NCI-H2081 treated with DMSO at 0.1 percent for 48 hours (cell line): ENCODE measurements at regions not wholly inside any gene's neighbourhood (a gene's known extent, or its start where the extent isn't known, plus 50 kb on each side); places are given as distances from the start of the nearest gene placed in this dataset.

Source experiments
- DNase-seq: peaks from one replicate; lab custom pipeline; 2025; lab: John Stamatoyannopoulos, UW

GRCh38 chr20:11212272-11212671 is 538.5 kb upstream of the JAG1 start:
- no peak for DNase-seq

- DNase-seq: no peak
Observed at GRCh38 chr20:11212902-11213301, 539.1 kb upstream of the JAG1 start.

- DNase-seq: no peak
Observed at GRCh38 chr20:11214256-11214840, 540.5 kb upstream of the JAG1 start.

- DNase-seq: no peak
Observed at GRCh38 chr20:11216451-11217314, 542.9 kb upstream of the JAG1 start.

GRCh38 chr20:11217326-11218172 is 543.8 kb upstream of the JAG1 start:
- no peak for DNase-seq

- DNase-seq: no peak
Observed at GRCh38 chr20:11218173-11218680, 544.4 kb upstream of the JAG1 start.

GRCh38 chr20:11219192-11219591 is 545.4 kb upstream of the JAG1 start:
- DNase-seq: no peak

GRCh38 chr20:11221046-11221445 is 547.2 kb upstream of the JAG1 start:
- DNase-seq: no peak

- DNase-seq: no peak
Observed at GRCh38 chr20:11222243-11222642, 548.4 kb upstream of the JAG1 start.

GRCh38 chr20:11227602-11228001 is 553.8 kb upstream of the JAG1 start:
- DNase-seq: no peak

- no peak for DNase-seq
Observed at GRCh38 chr20:11229772-11230171, 556.0 kb upstream of the JAG1 start.

GRCh38 chr20:11230999-11231398 is 557.2 kb upstream of the JAG1 start:
- no peak for DNase-seq

- no peak for DNase-seq
Observed at GRCh38 chr20:11231742-11232648, 558.2 kb upstream of the JAG1 start.

GRCh38 chr20:11232896-11233295 is 559.1 kb upstream of the JAG1 start:
- DNase-seq: no peak

GRCh38 chr20:11234181-11234580 is 560.4 kb upstream of the JAG1 start:
- no peak for DNase-seq

- no peak for DNase-seq
Observed at GRCh38 chr20:11234608-11235007, 560.8 kb upstream of the JAG1 start.

- DNase-seq: no peak
Observed at GRCh38 chr20:11235058-11235457, 561.3 kb upstream of the JAG1 start.

- DNase-seq: no peak
Observed at GRCh38 chr20:11242320-11242719, 568.5 kb upstream of the JAG1 start.

GRCh38 chr20:11245431-11245830 is 571.6 kb upstream of the JAG1 start:
- DNase-seq: no peak

- peak; percentile 67 for DNase-seq
Observed at GRCh38 chr20:11246251-11246775, 572.5 kb upstream of the JAG1 start.
